ENCODE measurements at regions not wholly inside any gene's neighbourhood (a gene's known extent, or its start where the extent isn't known, plus 50 kb on each side); places are given as distances from the start of the nearest gene placed in this dataset.

DNA sequence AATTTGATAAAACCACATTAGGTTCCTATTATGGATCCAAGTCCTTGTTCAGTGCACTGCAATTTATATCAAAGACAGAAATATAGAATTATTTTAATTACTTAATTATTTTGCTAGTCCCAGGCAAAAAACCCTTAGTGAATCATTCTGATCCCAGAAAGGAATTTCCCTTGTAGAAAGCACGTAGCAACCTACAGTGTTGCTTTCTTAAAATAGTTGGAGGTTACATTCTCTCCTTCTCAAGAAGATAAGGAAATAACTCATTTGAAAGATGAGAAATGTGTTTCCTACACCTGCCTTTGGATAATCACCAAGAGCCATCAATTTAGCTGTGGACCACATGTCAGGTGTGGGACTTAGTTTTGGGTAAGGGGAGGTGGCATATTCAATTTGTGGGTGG is 434.9 kb downstream of the SHISA9 start:
- POLR2A ChIA-PET: no interaction called here
- DNase-seq (ENCODE audit: low read depth, low spot score): no peak
- no peak for FAIRE-seq
- Histone ChIP-seq H3K36me3 (ENCODE audit: control insufficient read depth in 2 of 2, insufficient read depth in 2 of 2, low read length in 1 of 2) (no peaks in the 10 kb centered on the region), H3K4me1 (ENCODE audit: control insufficient read depth, insufficient read depth, low read length) (peaks cover 5% of the 10 kb centered on the region), H3K9me3 (replicated peaks; ENCODE audit: control insufficient read depth, insufficient read depth, low read length) (peaks cover 2% of the 10 kb centered on the region), H3K9ac (ENCODE audit: control insufficient read depth, insufficient read depth, low read length) (no peak overlapping the region), H2AFZ (ENCODE audit: control insufficient read depth, low read depth, low read length) (no peak overlapping the region), H3K4me3 (no peak overlapping the region), H3K79me2 (ENCODE audit: control insufficient read depth, insufficient read depth, low read length) (no peaks in the 10 kb centered on the region), H4K20me1 (ENCODE audit: control insufficient read depth, insufficient read depth) (no peaks in the 10 kb centered on the region), H3K27ac (ENCODE audit: control insufficient read depth, insufficient read depth) (no peak overlapping the region), H3K4me2 (ENCODE audit: control insufficient read depth, insufficient read depth) (no peak overlapping the region), H3K27me3 (replicated peaks in 1 of 2; ENCODE audit: control insufficient read depth in 2 of 2, insufficient read depth in 2 of 2, low read length in 1 of 2) (no peaks in the 10 kb centered on the region)
- WGBS (ENCODE audit: insufficient coverage, insufficient replicate concordance, low lambda C conversion rate, missing lambda C conversion rate): 0% methylated on average over 1 of the region's 1 CpG
- TF ChIP-seq CEBPB (IDR thresholded peaks at IDR 0.05; ENCODE audit: borderline replicate concordance in 1 of 2, low read depth in 2 of 2, low read length in 2 of 2) (peak in 1 of 2 experiments; percentile 22; a peak in 1 of 4 replicates), JUNB (IDR thresholded peaks at IDR 0.05) (peak; percentile 44), ZNF24 (IDR thresholded peaks at IDR 0.05) (no peak), FOXM1 (IDR thresholded peaks at IDR 0.05; ENCODE audit: low read depth, low read length) (peak; percentile 58; the same call in 1 of the 2 replicates), MTA2 (IDR thresholded peaks at IDR 0.05; ENCODE audit: low read depth) (peak; percentile 41; the same call in 1 of the 2 replicates), EP300 (IDR thresholded peaks at IDR 0.05; ENCODE audit: borderline replicate concordance in 1 of 2, control insufficient read depth in 1 of 2, low read depth in 2 of 2, low read length in 2 of 2) (peak in 1 of 2 experiments; percentile 36; a peak in 1 of 4 replicates)
- CTCF ChIA-PET: no interaction called here
- SMC1A ChIA-PET (ENCODE audit: uncharacterized antibody, unreplicated experiment): interaction anchor here (0.7 to 0.9 kb wide), 2 partner anchors 8 to 55 kb away, joined by 3 read pairs; no protein-coding TSS in a partner anchor
- intact Hi-C loops (cut with micrococcal nuclease; ENCODE audit: unreplicated experiment) (no loop called here), in situ Hi-C loops (cut with MboI) (no loop called here)
- BruUV-seq (replicated peaks): no TSS peak
- RAD21 ChIA-PET (ENCODE audit: unreplicated experiment): interaction anchor here (1.5 kb wide), 1 partner anchor 100 kb away, joined by 3 read pairs; no protein-coding TSS in a partner anchor
- ATAC-seq: no peak
